Upper lobe of left lung (tissue), 6 donors: ENCODE measurements at regions not wholly inside any gene's neighbourhood (a gene's known extent, or its start where the extent isn't known, plus 50 kb on each side); places are given as distances from the start of the nearest gene placed in this dataset.
A peak's percentile ranks its signal among the peaks of the same experiment; 100 is the strongest.
"Not testable (repeated sequence)": the region's sequence is repeated elsewhere in the genome, so short reads cannot be mapped to it uniquely, and the experiment has no call there.

Experiments used
- ATAC-seq, 2 donors: fragments of 200-7000 bp; cut with Tn5 transposase; one replicate each; pipeline ENCODE4 v1.9.1; 2022; ENCODE audit warnings: mild to moderate bottlenecking in 2 of 2, moderate library complexity in 2 of 2; ENCODE audit not compliant: low FRiP score in 2 of 2
- DNase-seq, 2 donors: peaks; one replicate each; pipeline ENCODE4 v3.0.0-alpha.2; 2019 to 2020
- H3K27ac ChIP-seq, 4 donors: fragments of 200-600 bp; sonication (generic); one replicate each; pipeline ENCODE4 v1.5.1; 2016 to 2019
- H3K27me3 ChIP-seq, 4 donors: fragments of 200-600 bp; sonication (generic); one replicate each; pipeline ENCODE4 v1.5.1; 2017 to 2019
- H3K36me3 ChIP-seq, 4 donors: fragments of 200-600 bp; sonication (generic); one replicate each; pipeline ENCODE4 v1.5.1; 2016 to 2019
- H3K4me1 ChIP-seq, 4 donors: fragments of 200-600 bp; sonication (generic); one replicate each; pipeline ENCODE4 v1.5.1; 2018 to 2019
- H3K4me3 ChIP-seq, 4 donors: fragments of 200-600 bp; sonication (generic); one replicate each; pipeline ENCODE4 v1.5.1; 2017 to 2019; ENCODE audit warnings: mild to moderate bottlenecking in 2 of 4, moderate library complexity in 1 of 4
- H3K9me3 ChIP-seq, 4 donors: fragments of 200-600 bp; sonication (generic); one replicate each; pipeline ENCODE4 v1.5.1; 2018 to 2019
- EP300 ChIP-seq, 4 donors: sonication (generic); formaldehyde crosslinking; IDR thresholded peaks; one replicate each; pipeline ENCODE4 v1.5.1; 2017; ENCODE audit warnings: antibody characterized with exemption in 4 of 4, control low read depth in 2 of 4
- POLR2A ChIP-seq, 4 donors: fragments of 450-650 bp; IDR thresholded peaks; one replicate each; pipeline ENCODE4 v1.5.1; 2016 to 2017; ENCODE audit warnings: antibody characterized with exemption in 4 of 4, mild to moderate bottlenecking in 2 of 4
- POLR2AphosphoS5 ChIP-seq, 2 donors: sonication (generic); formaldehyde crosslinking; IDR thresholded peaks; one replicate each; pipeline ENCODE4 v1.5.1; 2017; ENCODE audit warnings: antibody characterized with exemption in 2 of 2
- WGBS, 2 donors: methylation state at CpG; one replicate each; pipeline ENCODE4 v1.1.5; 2017 to 2018; 5-methylcytosine and 5-hydroxymethylcytosine counted together
- TF ChIP-seq, protein P1 (sequence below), 6 experiments: fragments of 450-650 bp in 4 of 6; fragments of 200-600 bp in 2 of 6; sonication (generic) in 2 of 6; IDR thresholded peaks; one replicate each; pipeline ENCODE4 v1.5.1; 2016 to 2019; ENCODE audit warnings: antibody characterized with exemption in 6 of 6
- donor health status: DM: no; HTN: no; CAD: no; lungs with moderate emphysema.
- donor health status: DM: no; HTN: yes; CAD: no; lungs with severe emphysema.

DNA sequence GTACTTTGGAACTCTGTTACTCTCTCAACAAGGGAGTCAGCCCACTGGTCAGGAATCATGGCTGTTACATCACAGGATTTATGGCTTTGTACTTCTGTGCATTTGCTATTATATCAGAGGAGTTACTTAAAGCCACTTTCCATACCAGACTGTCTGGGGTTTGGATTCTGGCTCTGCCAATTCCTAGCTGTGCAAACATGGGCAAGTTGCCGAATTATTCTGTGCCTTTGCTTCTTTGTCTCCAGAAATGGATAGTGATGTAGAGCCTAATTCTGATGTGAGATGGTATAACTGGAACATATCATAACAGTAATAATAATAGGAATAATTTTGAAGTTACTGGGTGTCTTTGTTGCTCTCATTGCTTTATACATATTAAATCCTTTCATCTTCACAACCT lies 1047.3 kb upstream of the SEMA6A start:
- WGBS, 2 donors: 84 to 100% methylated on average over 1 of the region's 1 CpG
- no peaks in the 10 kb centered on the region for H3K36me3 ChIP-seq
- TF ChIP-seq POLR2A (IDR thresholded peaks at IDR 0.05) (no peak), EP300 (IDR thresholded peaks at IDR 0.05) (no peak), POLR2AphosphoS5 (IDR thresholded peaks at IDR 0.05) (no peak)
- TF ChIP-seq, protein P1, sequence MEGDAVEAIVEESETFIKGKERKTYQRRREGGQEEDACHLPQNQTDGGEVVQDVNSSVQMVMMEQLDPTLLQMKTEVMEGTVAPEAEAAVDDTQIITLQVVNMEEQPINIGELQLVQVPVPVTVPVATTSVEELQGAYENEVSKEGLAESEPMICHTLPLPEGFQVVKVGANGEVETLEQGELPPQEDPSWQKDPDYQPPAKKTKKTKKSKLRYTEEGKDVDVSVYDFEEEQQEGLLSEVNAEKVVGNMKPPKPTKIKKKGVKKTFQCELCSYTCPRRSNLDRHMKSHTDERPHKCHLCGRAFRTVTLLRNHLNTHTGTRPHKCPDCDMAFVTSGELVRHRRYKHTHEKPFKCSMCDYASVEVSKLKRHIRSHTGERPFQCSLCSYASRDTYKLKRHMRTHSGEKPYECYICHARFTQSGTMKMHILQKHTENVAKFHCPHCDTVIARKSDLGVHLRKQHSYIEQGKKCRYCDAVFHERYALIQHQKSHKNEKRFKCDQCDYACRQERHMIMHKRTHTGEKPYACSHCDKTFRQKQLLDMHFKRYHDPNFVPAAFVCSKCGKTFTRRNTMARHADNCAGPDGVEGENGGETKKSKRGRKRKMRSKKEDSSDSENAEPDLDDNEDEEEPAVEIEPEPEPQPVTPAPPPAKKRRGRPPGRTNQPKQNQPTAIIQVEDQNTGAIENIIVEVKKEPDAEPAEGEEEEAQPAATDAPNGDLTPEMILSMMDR (IDR thresholded peaks at IDR 0.05): no peak
- H3K27ac ChIP-seq: no peak overlapping the region
- no peaks in the 10 kb centered on the region for H3K27me3 ChIP-seq
- no peak overlapping the region for H3K4me3 ChIP-seq
- H3K9me3 ChIP-seq: no peaks in the 10 kb centered on the region
- no peak for DNase-seq
- no peaks in the 10 kb centered on the region for H3K4me1 ChIP-seq
- ATAC-seq: no peak

DNA sequence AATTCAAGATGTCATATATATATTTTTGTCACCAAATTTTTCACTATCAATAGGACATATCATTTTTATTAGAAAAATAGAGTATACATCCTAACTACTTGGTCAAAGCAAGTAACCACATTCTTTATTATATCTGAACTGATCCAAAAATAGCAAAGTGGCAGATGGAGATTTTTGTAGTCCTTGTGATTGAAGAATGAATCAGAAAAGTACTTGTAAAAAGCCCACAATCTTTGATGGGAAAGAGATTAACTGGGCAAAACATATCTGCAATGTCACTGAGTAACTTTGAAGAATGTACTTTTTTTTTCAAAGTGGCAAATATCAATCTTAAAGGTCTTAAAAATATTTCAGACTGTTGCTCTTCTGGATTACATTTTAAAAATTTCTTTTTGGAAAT lies 1040.6 kb upstream of the SEMA6A start:
- H3K4me1 ChIP-seq: no peaks in the 10 kb centered on the region
- H3K27ac ChIP-seq: no peak overlapping the region
- TF ChIP-seq EP300 (IDR thresholded peaks at IDR 0.05) (no peak), POLR2AphosphoS5 (IDR thresholded peaks at IDR 0.05) (no peak), POLR2A (IDR thresholded peaks at IDR 0.05) (no peak)
- TF ChIP-seq, protein P1 (IDR thresholded peaks at IDR 0.05): no peak
- no peaks in the 10 kb centered on the region for H3K36me3 ChIP-seq
- H3K27me3 ChIP-seq: no peaks in the 10 kb centered on the region
- DNase-seq: no peak
- no peaks in the 10 kb centered on the region for H3K9me3 ChIP-seq
- ATAC-seq: no peak
- H3K4me3 ChIP-seq: no peak overlapping the region

DNA sequence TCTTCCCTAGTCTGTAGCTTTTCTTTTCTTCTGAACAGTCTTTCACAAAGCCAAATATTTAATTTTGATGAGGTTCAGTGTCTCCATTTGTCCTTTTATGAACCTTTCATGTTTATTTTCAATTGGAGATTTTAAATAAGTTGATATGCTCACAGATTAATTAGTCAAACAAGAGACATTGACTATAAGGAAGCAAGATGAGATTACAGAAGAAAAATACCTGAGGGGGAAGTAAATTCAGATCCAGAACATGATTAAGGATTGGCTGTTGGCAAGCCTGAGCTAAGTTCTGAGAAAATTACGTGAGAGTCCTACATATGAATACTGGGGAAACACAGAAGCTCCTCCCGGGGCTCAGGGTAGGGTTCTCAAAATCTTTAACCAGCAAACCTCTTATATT lies 1039.8 kb upstream of the SEMA6A start:
- no peak for TF ChIP-seq EP300 (IDR thresholded peaks at IDR 0.05)
- TF ChIP-seq, protein P1 (IDR thresholded peaks at IDR 0.05): no peak
- TF ChIP-seq POLR2A (IDR thresholded peaks at IDR 0.05): no peak
- TF ChIP-seq POLR2AphosphoS5 (IDR thresholded peaks at IDR 0.05): no peak
- 74 to 78% methylated on average over 2 of the region's 2 CpGs for WGBS, 2 donors
- H3K4me3 ChIP-seq: no peak overlapping the region
- H3K27me3 ChIP-seq: no peaks in the 10 kb centered on the region
- H3K9me3 ChIP-seq: no peaks in the 10 kb centered on the region
- H3K36me3 ChIP-seq: no peaks in the 10 kb centered on the region
- ATAC-seq (no peak), DNase-seq (no peak)
- no peak overlapping the region for H3K27ac ChIP-seq
- no peaks in the 10 kb centered on the region for H3K4me1 ChIP-seq

DNA sequence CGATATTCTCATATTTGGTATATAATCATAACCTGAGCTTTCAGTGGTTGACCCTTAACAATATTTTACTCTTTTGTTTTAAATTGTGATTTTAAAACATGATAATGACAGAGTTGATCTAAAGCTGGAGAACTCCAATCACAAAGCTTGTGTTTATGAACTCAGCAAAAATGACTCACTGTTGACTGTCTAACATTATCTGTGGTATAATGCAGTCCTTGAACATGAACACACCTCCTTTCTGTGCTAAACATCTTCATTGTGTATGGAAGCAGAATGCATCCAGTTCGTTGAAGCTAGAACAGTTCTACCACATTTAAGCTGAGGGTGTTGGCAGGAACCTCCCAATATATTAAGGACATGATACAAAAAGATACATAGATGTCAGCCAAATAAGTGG lies 1030.2 kb upstream of the SEMA6A start:
- DNase-seq: no peak

DNA sequence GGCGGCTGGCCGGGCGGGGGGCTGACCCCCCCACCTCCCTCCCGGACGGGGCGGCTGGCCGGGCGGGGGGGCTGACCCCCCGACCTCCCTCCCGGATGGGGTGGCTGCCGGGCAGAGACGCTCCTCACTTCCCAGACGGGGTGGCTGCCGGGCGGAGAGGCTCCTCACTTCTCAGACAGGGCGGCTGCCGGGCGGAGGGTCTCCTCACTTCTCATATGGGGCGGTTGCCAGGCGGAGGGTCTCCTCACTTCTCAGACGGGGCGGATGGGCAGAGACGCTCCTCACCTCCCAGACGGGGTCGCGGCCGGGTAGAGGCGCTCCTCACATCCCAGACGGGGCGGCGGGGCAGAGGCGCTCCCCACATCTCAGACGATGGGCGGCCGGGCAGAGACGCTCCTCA lies 1025.2 kb upstream of the SEMA6A start:
- 97% methylated on average over 25 to 28 of the region's 36 CpGs for WGBS, 2 donors
- ATAC-seq: not testable (repeated sequence)

More for the DNA sequence above, 1030.2 kb upstream of the SEMA6A start:
- H3K4me3 ChIP-seq: no peak overlapping the region
- H3K4me1 ChIP-seq: no peaks in the 10 kb centered on the region
- no peak overlapping the region for H3K27ac ChIP-seq
- ATAC-seq: no peak
- 84 to 90% methylated on average over 2 of the region's 2 CpGs for WGBS, 2 donors
- no peaks in the 10 kb centered on the region for H3K27me3 ChIP-seq
- no peaks in the 10 kb centered on the region for H3K9me3 ChIP-seq
- no peaks in the 10 kb centered on the region for H3K36me3 ChIP-seq
- TF ChIP-seq POLR2A (IDR thresholded peaks at IDR 0.05) (no peak), EP300 (IDR thresholded peaks at IDR 0.05) (no peak), POLR2AphosphoS5 (IDR thresholded peaks at IDR 0.05) (no peak)
- TF ChIP-seq, protein P1 (IDR thresholded peaks at IDR 0.05): no peak

More for the DNA sequence above, 1025.2 kb upstream of the SEMA6A start:
- H3K4me1 ChIP-seq, H3K4me3 ChIP-seq, H3K9me3 ChIP-seq, H3K27me3 ChIP-seq, H3K27ac ChIP-seq, H3K36me3 ChIP-seq: not testable (repeated sequence)
- peak in 1 of 2 donors; percentile 41 for DNase-seq
